Renal cortical epithelial cell (primary cell): ENCODE measurements at regions not wholly inside any gene's neighbourhood (a gene's known extent, or its start where the extent isn't known, plus 50 kb on each side); places are given as distances from the start of the nearest gene placed in this dataset.

ENCODE experiments used
- DNase-seq: peaks from one replicate; pipeline ENCODE4 v3.0.0-alpha.2; 2011; ENCODE audit warnings: low read depth

- DNase-seq = no peak
These were observed 51.6 kb upstream of the MLIP start for GRCh38 chr6:54059683-54060082.

DNA sequence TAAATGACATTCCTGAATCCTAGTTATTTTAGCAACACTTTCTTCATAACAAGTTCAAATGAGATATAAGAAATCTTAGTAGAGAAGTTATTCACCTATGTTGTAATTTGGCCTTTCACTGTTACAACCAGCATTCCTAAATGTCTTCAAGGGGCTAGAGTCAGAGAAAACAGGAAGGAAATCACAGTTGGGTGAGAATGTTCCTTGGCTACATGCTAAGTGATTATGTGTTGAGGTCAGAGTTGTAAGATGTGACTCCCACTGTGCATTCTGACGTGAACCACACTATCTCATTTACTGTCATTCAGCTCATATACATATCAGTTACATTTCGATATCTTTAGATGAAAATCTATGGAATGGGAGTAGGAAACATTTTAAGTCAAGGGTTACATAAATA, 51.0 kb upstream of the MLIP start:
- DNase-seq = peak; percentile 56
